ENCODE measurements at regions not wholly inside any gene's neighbourhood (a gene's known extent, or its start where the extent isn't known, plus 50 kb on each side); places are given as distances from the start of the nearest gene placed in this dataset.

GRCh38 chr13:54305377-54305776 lies 1276.8 kb downstream of the OLFM4 start:
- TF ChIP-seq CTCF (IDR thresholded peaks at IDR 0.05 in 8 of 11, conservative IDR thresholded peaks at IDR 0.05 in 3 of 11) (no peak), POLR2AphosphoS5 (IDR thresholded peaks at IDR 0.05) (no peak)

Measured in spleen (tissue), 7 donors.